ENCODE measurements at regions not wholly inside any gene's neighbourhood (a gene's known extent, or its start where the extent isn't known, plus 50 kb on each side); places are given as distances from the start of the nearest gene placed in this dataset.

- WGBS, 2 experiments (ENCODE audit: extremely low coverage in 2 of 2, insufficient read length in 1 of 2), result no CpG with 5 or more reads among the region's 4 CpGs
- no peaks in the 10 kb centered on the region for H3K79me1 ChIP-seq (ENCODE audit: low read depth in 1 of 2, low read length in 2 of 2)
- H3K9me3 ChIP-seq (ENCODE audit: control insufficient read depth, insufficient read depth, low read length), result no peaks in the 10 kb centered on the region
- no peak overlapping the region for H3K56ac ChIP-seq (ENCODE audit: extremely low read depth, insufficient read depth, low read length)
- no peak overlapping the region for H2AK5ac ChIP-seq (ENCODE audit: low read depth, low read length)
- no peak overlapping the region for H3K23ac ChIP-seq (ENCODE audit: low read depth, low read length)
- no peaks in the 10 kb centered on the region for H3K36me3 ChIP-seq (ENCODE audit: control insufficient read depth, insufficient read depth, low read length)
- H2BK20ac ChIP-seq (ENCODE audit: low read depth, low read length), result no peak overlapping the region
- H3K4ac ChIP-seq (ENCODE audit: low read depth, low read length), result no peak overlapping the region
- no peak overlapping the region for H4K91ac ChIP-seq (ENCODE audit: insufficient read depth, low read depth, low read length)
- no peaks in the 10 kb centered on the region for H3K9me1 ChIP-seq (ENCODE audit: insufficient read depth, low read length)
- H2BK5ac ChIP-seq (ENCODE audit: low read depth, low read length, poor library complexity, severe bottlenecking), result no peak overlapping the region
- no peaks in the 10 kb centered on the region for H4K20me1 ChIP-seq (ENCODE audit: insufficient read depth, low read length)
- H3K18ac ChIP-seq (ENCODE audit: low read depth, low read length), result no peak overlapping the region
- H3K14ac ChIP-seq (replicated peaks; ENCODE audit: low read depth, low read length), result no peak overlapping the region
- no peak overlapping the region for H4K5ac ChIP-seq (ENCODE audit: low read depth, low read length)
- no TSS peak for BruUV-seq (replicated peaks)
- dilution Hi-C loops (cut with HindIII; ENCODE audit: low sequenced_read_pairs, unreplicated experiment) (no loop called here), intact Hi-C loops (cut with micrococcal nuclease) (no loop called here), in situ Hi-C loops (cut with MboI; ENCODE audit: low sequenced_read_pairs) (no loop called here)
- H3K4me2 ChIP-seq (ENCODE audit: low read depth, low read length), result no peak overlapping the region
- DNase-seq (peak; percentile 78), ATAC-seq (ENCODE audit: low read depth) (peak; percentile 83)
- no peak overlapping the region for H4K8ac ChIP-seq (ENCODE audit: low read depth in 2 of 2, low read length in 2 of 2)
- H3K4me1 ChIP-seq (ENCODE audit: control insufficient read depth, insufficient read depth, low read length), result no peaks in the 10 kb centered on the region
- no peak overlapping the region for H2BK15ac ChIP-seq (ENCODE audit: low read depth, low read length)
- H3K27ac ChIP-seq (ENCODE audit: insufficient read depth, low read length), result no peak overlapping the region
- H3K27me3 ChIP-seq (ENCODE audit: control insufficient read depth, insufficient read depth, low read length), result no peaks in the 10 kb centered on the region
- no peak overlapping the region for H3K9ac ChIP-seq (ENCODE audit: low read depth, low read length)
- no peak overlapping the region for H2AFZ ChIP-seq (replicated peaks; ENCODE audit: low read length, poor library complexity)
- no peak overlapping the region for H2BK120ac ChIP-seq (ENCODE audit: low read depth, low read length)
- POLR2A ChIA-PET (ENCODE audit: unreplicated experiment), result no interaction called here
- TF ChIP-seq BHLHE40 (IDR thresholded peaks at IDR 0.05; ENCODE audit: low read depth, low read length) (no peak), FOS (IDR thresholded peaks at IDR 0.05; ENCODE audit: low read depth, low read length) (peak; percentile 47)
- H3K4me3 ChIP-seq (ENCODE audit: insufficient read depth, low read depth, low read length), result no peak overlapping the region
- CTCF ChIA-PET, result no interaction called here
- no peak overlapping the region for H2AK9ac ChIP-seq (replicated peaks; ENCODE audit: low read depth, low read length, poor library complexity)
These were observed 1629.4 kb downstream of the PCDH9 start for GRCh38 chr13:65600702-65601101.
